ENCODE measurements at regions not wholly inside any gene's neighbourhood (a gene's known extent, or its start where the extent isn't known, plus 50 kb on each side); places are given as distances from the start of the nearest gene placed in this dataset.
"Not testable (repeated sequence)": the region's sequence is repeated elsewhere in the genome, so short reads cannot be mapped to it uniquely, and the experiment has no call there.

- Histone ChIP-seq H3K27me3 (ENCODE audit: low read depth, low read length) (no peaks in the 10 kb centered on the region), H3K4me2 (ENCODE audit: low read length) (no peak overlapping the region), H3K4me3 (ENCODE audit: low read length) (no peak overlapping the region), H3K9me3 (ENCODE audit: insufficient read depth, low read length) (no peaks in the 10 kb centered on the region), H3K79me2 (ENCODE audit: low read length) (no peaks in the 10 kb centered on the region), H3K27ac (ENCODE audit: low read length) (no peak overlapping the region), H4K20me1 (ENCODE audit: insufficient read depth, low read length) (no peaks in the 10 kb centered on the region), H3K4me1 (ENCODE audit: low read length) (no peaks in the 10 kb centered on the region), H3K9ac (ENCODE audit: low read length) (no peak overlapping the region), H2AFZ (ENCODE audit: low read depth, low read length) (no peak overlapping the region), H3K36me3 (replicated peaks; ENCODE audit: low read depth, low read length) (no peaks in the 10 kb centered on the region)
- TF ChIP-seq, protein P1, sequence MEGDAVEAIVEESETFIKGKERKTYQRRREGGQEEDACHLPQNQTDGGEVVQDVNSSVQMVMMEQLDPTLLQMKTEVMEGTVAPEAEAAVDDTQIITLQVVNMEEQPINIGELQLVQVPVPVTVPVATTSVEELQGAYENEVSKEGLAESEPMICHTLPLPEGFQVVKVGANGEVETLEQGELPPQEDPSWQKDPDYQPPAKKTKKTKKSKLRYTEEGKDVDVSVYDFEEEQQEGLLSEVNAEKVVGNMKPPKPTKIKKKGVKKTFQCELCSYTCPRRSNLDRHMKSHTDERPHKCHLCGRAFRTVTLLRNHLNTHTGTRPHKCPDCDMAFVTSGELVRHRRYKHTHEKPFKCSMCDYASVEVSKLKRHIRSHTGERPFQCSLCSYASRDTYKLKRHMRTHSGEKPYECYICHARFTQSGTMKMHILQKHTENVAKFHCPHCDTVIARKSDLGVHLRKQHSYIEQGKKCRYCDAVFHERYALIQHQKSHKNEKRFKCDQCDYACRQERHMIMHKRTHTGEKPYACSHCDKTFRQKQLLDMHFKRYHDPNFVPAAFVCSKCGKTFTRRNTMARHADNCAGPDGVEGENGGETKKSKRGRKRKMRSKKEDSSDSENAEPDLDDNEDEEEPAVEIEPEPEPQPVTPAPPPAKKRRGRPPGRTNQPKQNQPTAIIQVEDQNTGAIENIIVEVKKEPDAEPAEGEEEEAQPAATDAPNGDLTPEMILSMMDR (IDR thresholded peaks at IDR 0.05; ENCODE audit: low read depth, low read length): no peak
- TF ChIP-seq EZH2phosphoT487 (IDR thresholded peaks at IDR 0.05; ENCODE audit: low read depth): no peak
Measured at GRCh38 chr7:68978710-68979109, 619.6 kb upstream of the AUTS2 start.

- H3K4me1 ChIP-seq (ENCODE audit: low read length): no peaks in the 10 kb centered on the region
- no peaks in the 10 kb centered on the region for H4K20me1 ChIP-seq (ENCODE audit: insufficient read depth, low read length)
- H3K27ac ChIP-seq (ENCODE audit: low read length): no peak overlapping the region
- no peaks in the 10 kb centered on the region for H3K36me3 ChIP-seq (replicated peaks; ENCODE audit: low read depth, low read length)
- H3K4me3 ChIP-seq (ENCODE audit: low read length): no peak overlapping the region
- no peaks in the 10 kb centered on the region for H3K27me3 ChIP-seq (ENCODE audit: low read depth, low read length)
- no peaks in the 10 kb centered on the region for H3K79me2 ChIP-seq (ENCODE audit: low read length)
- no peak overlapping the region for H2AFZ ChIP-seq (ENCODE audit: low read depth, low read length)
- H3K9me3 ChIP-seq (ENCODE audit: insufficient read depth, low read length): no peaks in the 10 kb centered on the region
- no peak overlapping the region for H3K4me2 ChIP-seq (ENCODE audit: low read length)
- H3K9ac ChIP-seq (ENCODE audit: low read length): no peak overlapping the region
- TF ChIP-seq, protein P1 (IDR thresholded peaks at IDR 0.05; ENCODE audit: low read depth, low read length): no peak
- TF ChIP-seq EZH2phosphoT487 (IDR thresholded peaks at IDR 0.05; ENCODE audit: low read depth): no peak
Measured at GRCh38 chr7:68980011-68980410, 618.3 kb upstream of the AUTS2 start.

DNA sequence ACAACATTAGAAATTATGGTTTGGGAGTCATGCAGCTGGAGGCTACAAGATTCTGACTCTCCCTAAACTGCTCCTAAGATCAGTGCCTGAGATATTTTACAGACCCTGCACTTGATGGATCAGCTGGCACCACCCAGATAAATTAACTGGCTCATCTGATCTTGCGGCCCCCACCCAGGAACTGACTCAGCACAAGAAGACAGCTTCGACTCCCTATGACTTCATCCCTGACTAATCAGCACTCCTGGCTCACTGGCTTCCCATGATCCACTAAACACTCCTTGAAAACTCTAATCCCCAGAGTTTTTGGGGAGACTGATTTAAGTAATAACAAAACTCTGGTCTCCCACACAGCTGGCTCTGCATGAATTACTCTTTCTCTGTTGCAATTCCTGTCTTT is 617.8 kb upstream of the AUTS2 start:
- not testable (repeated sequence) for H3K27me3 ChIP-seq (ENCODE audit: low read depth, low read length); H3K9me3 ChIP-seq (ENCODE audit: insufficient read depth, low read length); H4K20me1 ChIP-seq (ENCODE audit: insufficient read depth, low read length); H3K4me1 ChIP-seq (ENCODE audit: low read length); H3K4me2 ChIP-seq (ENCODE audit: low read length); H2AFZ ChIP-seq (ENCODE audit: low read depth, low read length); H3K79me2 ChIP-seq (ENCODE audit: low read length); H3K9ac ChIP-seq (ENCODE audit: low read length); H3K36me3 ChIP-seq (replicated peaks; ENCODE audit: low read depth, low read length); H3K4me3 ChIP-seq (ENCODE audit: low read length); H3K27ac ChIP-seq (ENCODE audit: low read length)

GRCh38 chr7:68984306-68984705 is 614.0 kb upstream of the AUTS2 start:
- Histone ChIP-seq H3K79me2 (ENCODE audit: low read length) (no peaks in the 10 kb centered on the region), H3K4me2 (ENCODE audit: low read length) (no peak overlapping the region), H3K27me3 (ENCODE audit: low read depth, low read length) (no peaks in the 10 kb centered on the region), H3K9me3 (ENCODE audit: insufficient read depth, low read length) (no peaks in the 10 kb centered on the region), H3K9ac (ENCODE audit: low read length) (no peak overlapping the region), H2AFZ (ENCODE audit: low read depth, low read length) (no peak overlapping the region), H3K4me3 (ENCODE audit: low read length) (no peak overlapping the region), H4K20me1 (ENCODE audit: insufficient read depth, low read length) (no peaks in the 10 kb centered on the region), H3K27ac (ENCODE audit: low read length) (no peak overlapping the region), H3K36me3 (replicated peaks; ENCODE audit: low read depth, low read length) (no peaks in the 10 kb centered on the region), H3K4me1 (ENCODE audit: low read length) (no peaks in the 10 kb centered on the region)
- TF ChIP-seq, protein P1 (IDR thresholded peaks at IDR 0.05; ENCODE audit: low read depth, low read length): no peak
- no peak for TF ChIP-seq EZH2phosphoT487 (IDR thresholded peaks at IDR 0.05; ENCODE audit: low read depth)

DNA sequence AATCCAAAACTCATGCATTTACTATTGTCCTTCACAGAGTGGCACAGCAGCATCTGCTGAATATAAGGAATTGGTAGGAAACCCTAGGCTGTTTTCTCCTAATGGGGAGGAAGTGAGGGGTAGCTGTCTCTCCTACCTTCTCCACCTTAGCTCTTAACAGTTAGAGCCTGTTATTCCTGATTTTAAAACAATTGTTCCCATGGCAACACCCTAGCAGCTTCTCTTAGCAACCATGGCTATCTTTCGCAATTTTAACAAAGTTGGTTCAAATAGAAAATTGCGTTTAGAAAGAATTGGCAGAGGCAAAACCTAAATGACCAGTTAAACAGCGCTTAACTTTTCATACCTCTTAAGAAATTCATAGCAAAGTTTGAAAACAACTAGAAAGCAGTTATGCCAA is 603.4 kb upstream of the AUTS2 start:
- no peaks in the 10 kb centered on the region for H3K36me3 ChIP-seq (replicated peaks; ENCODE audit: low read depth, low read length)
- no peak overlapping the region for H3K27ac ChIP-seq (ENCODE audit: low read length)
- no peaks in the 10 kb centered on the region for H3K79me2 ChIP-seq (ENCODE audit: low read length)
- no peak overlapping the region for H2AFZ ChIP-seq (ENCODE audit: low read depth, low read length)
- TF ChIP-seq, protein P1 (IDR thresholded peaks at IDR 0.05; ENCODE audit: low read depth, low read length): no peak
- no peak for TF ChIP-seq EZH2phosphoT487 (IDR thresholded peaks at IDR 0.05; ENCODE audit: low read depth)
- H4K20me1 ChIP-seq (ENCODE audit: insufficient read depth, low read length): no peaks in the 10 kb centered on the region
- H3K27me3 ChIP-seq (ENCODE audit: low read depth, low read length): no peaks in the 10 kb centered on the region
- H3K4me2 ChIP-seq (ENCODE audit: low read length): no peak overlapping the region
- H3K4me1 ChIP-seq (ENCODE audit: low read length): no peaks in the 10 kb centered on the region
- H3K9me3 ChIP-seq (ENCODE audit: insufficient read depth, low read length): no peaks in the 10 kb centered on the region
- H3K4me3 ChIP-seq (ENCODE audit: low read length): no peak overlapping the region
- H3K9ac ChIP-seq (ENCODE audit: low read length): no peak overlapping the region

Data from OCI-LY3 (cell line).